K562 (cell line): ENCODE measurements at regions not wholly inside any gene's neighbourhood (a gene's known extent, or its start where the extent isn't known, plus 50 kb on each side); places are given as distances from the start of the nearest gene placed in this dataset.

Experiments
- ATAC-seq: fragments of 200-7000 bp; cut with Tn5 transposase; 3 replicates; pipeline ENCODE4 v1.9.1; 2020; ENCODE audit warnings: moderate library complexity
- BruUV-seq: library from RNA; stranded (reverse); fragments of 400-500 nt; replicated peaks from 2 replicates; lab custom pipeline; 2021; lab: Mats Ljungman, UMichigan
- CTCF ChIA-PET: fragments of 300-600 bp; formaldehyde crosslinking; extraction: SDS; loops from one replicate; lab custom pipeline; 2021; ENCODE audit warnings: low intra/inter-chr PET ratio; lab: Yijun Ruan, JAX
- POLR2A ChIA-PET: fragments of 300-600, 350-650 bp; sonication (Branson Sonifier 250); formaldehyde crosslinking; extraction: SDS; loops from one replicate; lab custom pipeline; 2021; ENCODE audit warnings: antibody characterized with exemption, inconsistent platforms; lab: Yijun Ruan, JAX
- DNase-seq, 4 experiments: peaks; one replicate each; pipeline versions ENCODE4 v3.0.0 to v3.0.0-alpha.2; 2011 to 2018; ENCODE audit warnings: low spot score in 3 of 4, mixed read lengths in 3 of 4; ENCODE audit errors: extremely low read depth in 1 of 4
- FAIRE-seq: peaks from 2 replicates; lab custom pipeline; 2011; peaks lifted over from hg19 to GRCh38; lab: Jason Lieb, UNC
- H2AFZ ChIP-seq: 2 replicates; pipeline ENCODE4 v1.6.0; 2011; ENCODE audit warnings: low read depth, low read length, control low read depth, inconsistent platforms
- H3K27ac ChIP-seq: fragments of 200-600 bp; 3 replicates; pipeline ENCODE4 v1.8.0; 2011; ENCODE audit warnings: low read depth, mild to moderate bottlenecking, control low read depth, inconsistent platforms, low read length, moderate library complexity, mixed read lengths; ENCODE audit errors: extremely low read depth
- H3K27me3 ChIP-seq, 2 experiments: fragments of 300-600 bp in 1 of 2; 2 replicates in 1 of 2; 3 replicates in 1 of 2; pipeline versions ENCODE4 v1.6.0 to v1.8.0; 2011; ENCODE audit warnings: inconsistent platforms in 2 of 2, low read length in 2 of 2, mild to moderate bottlenecking in 1 of 2, mixed read lengths in 1 of 2, moderate library complexity in 1 of 2; ENCODE audit not compliant: control insufficient read depth in 2 of 2, insufficient read depth in 2 of 2
- H3K36me3 ChIP-seq: fragments of 300-600 bp; 3 replicates; pipeline ENCODE4 v1.8.0; 2011; ENCODE audit warnings: mild to moderate bottlenecking, low read length, inconsistent platforms; ENCODE audit not compliant: control insufficient read depth, insufficient read depth
- H3K4me1 ChIP-seq, 2 experiments: fragments of 200-600 bp in 1 of 2; replicated peaks in 1 of 2; 2 replicates in 1 of 2; 3 replicates in 1 of 2; pipeline versions ENCODE4 v1.5.1 to v1.8.0; 2011; ENCODE audit warnings: inconsistent platforms in 2 of 2, low read length in 2 of 2, mild to moderate bottlenecking in 1 of 2, mixed read lengths in 1 of 2, moderate library complexity in 1 of 2; ENCODE audit not compliant: control insufficient read depth in 2 of 2, insufficient read depth in 2 of 2
- H3K4me2 ChIP-seq: 2 replicates; pipeline ENCODE4 v1.6.1; 2011; ENCODE audit warnings: low read length, control low read depth, inconsistent platforms, mixed read lengths; ENCODE audit not compliant: insufficient read depth
- H3K4me3 ChIP-seq: fragments of 200-600 bp; sonication (generic), shearing (Covaris generic); 2 replicates; pipeline ENCODE4 v1.5.1; 2016; ENCODE audit warnings: control low read depth, inconsistent platforms
- H3K79me2 ChIP-seq: fragments of 200-600 bp; 3 replicates; pipeline ENCODE4 v1.8.0; 2011; ENCODE audit warnings: low read length, inconsistent platforms; ENCODE audit not compliant: control insufficient read depth, insufficient read depth
- H3K9ac ChIP-seq, 2 experiments: 2 replicates each; pipeline versions ENCODE4 v1.6.0 to v1.6.1; 2011; ENCODE audit warnings: low read depth in 2 of 2, low read length in 2 of 2, control low read depth in 1 of 2, inconsistent platforms in 1 of 2, mild to moderate bottlenecking in 1 of 2, mixed read lengths in 1 of 2; ENCODE audit not compliant: insufficient read depth in 1 of 2
- H3K9me1 ChIP-seq: one replicate; pipeline ENCODE4 v1.6.0; 2011; ENCODE audit warnings: inconsistent platforms, mild to moderate bottlenecking, low read length, moderate library complexity; ENCODE audit not compliant: control insufficient read depth, insufficient read depth
- H3K9me3 ChIP-seq: replicated peaks from 2 replicates; pipeline ENCODE4 v1.5.1; 2011; ENCODE audit warnings: low read depth, low read length, inconsistent platforms; ENCODE audit not compliant: control insufficient read depth, insufficient read depth
- H4K20me1 ChIP-seq: replicated peaks from 2 replicates; pipeline ENCODE4 v1.6.1; 2011; ENCODE audit warnings: low read length, inconsistent platforms, mixed read lengths; ENCODE audit not compliant: control insufficient read depth, insufficient read depth
- AFF1 ChIP-seq, 2 experiments: fragments of 450-650 bp; IDR thresholded peaks; 2 replicates each; pipeline ENCODE4 v1.6.1; 2018; ENCODE audit warnings: mild to moderate bottlenecking in 2 of 2, low read depth in 1 of 2; ENCODE audit not compliant: partially characterized antibody in 2 of 2
- MCM2 ChIP-seq: fragments of 450-650 bp; IDR thresholded peaks from 2 replicates; pipeline ENCODE4 v1.6.1; 2017; ENCODE audit warnings: low read depth, mild to moderate bottlenecking
- NCOA2 ChIP-seq, 2 experiments: fragments of 450-650 bp; IDR thresholded peaks; 2 replicates each; pipeline ENCODE4 v1.6.1; 2018; ENCODE audit warnings: mild to moderate bottlenecking in 2 of 2, moderate library complexity in 1 of 2; ENCODE audit not compliant: partially characterized antibody in 2 of 2
- NR3C1 ChIP-seq: sonication (generic); formaldehyde crosslinking; IDR thresholded peaks from 2 replicates; pipeline ENCODE4 v1.8.1; 2022; ENCODE audit warnings: missing genetic modification reagents
- SIX5 ChIP-seq, 2 experiments: IDR thresholded peaks; 2 replicates each; pipeline ENCODE4 v1.6.1; 2011; ENCODE audit warnings: low read length in 2 of 2, borderline replicate concordance in 1 of 2, low read depth in 1 of 2, mild to moderate bottlenecking in 1 of 2, moderate library complexity in 1 of 2; ENCODE audit not compliant: insufficient read depth in 1 of 2
- ZBTB26 ChIP-seq: fragments of 450-650 bp; formaldehyde crosslinking; IDR thresholded peaks from 2 replicates; pipeline ENCODE4 v1.4.0; 2022; ENCODE audit warnings: missing genetic modification characterization
- ZFP36 ChIP-seq: fragments of 150-350 bp; IDR thresholded peaks from 2 replicates; pipeline ENCODE4 v1.6.1; 2018; ENCODE audit warnings: low read length, low read depth; ENCODE audit not compliant: partially characterized antibody
- ZNF12 ChIP-seq: sonication (generic); formaldehyde crosslinking; IDR thresholded peaks from 2 replicates; pipeline ENCODE4 v1.4.0; 2020; ENCODE audit warnings: mild to moderate bottlenecking, missing genetic modification reagents
- ZNF354B ChIP-seq: fragments of 250-450 bp; sonication (Bioruptor Pico); IDR thresholded peaks from 2 replicates; pipeline ENCODE4 v1.4.0; 2020
- ZNF431 ChIP-seq: sonication (generic); formaldehyde crosslinking; IDR thresholded peaks from 2 replicates; pipeline ENCODE4 v1.8.0; 2022; ENCODE audit warnings: mild to moderate bottlenecking, missing genetic modification reagents
- ZNF518B ChIP-seq: fragments of 250-450 bp; sonication (Bioruptor Pico); IDR thresholded peaks from 2 replicates; pipeline ENCODE4 v1.5.0; 2021; ENCODE audit warnings: mild to moderate bottlenecking, moderate library complexity
- ZSCAN32 ChIP-seq: fragments of 450-650 bp; formaldehyde crosslinking; IDR thresholded peaks from 2 replicates; pipeline ENCODE4 v1.4.0; 2020; ENCODE audit warnings: mild to moderate bottlenecking, moderate library complexity
- WGBS: fragments of 100-300 bp; shearing (Covaris generic); methylation state at CpG from one replicate; pipeline ENCODE4 v1.1.6; 2016; ENCODE audit warnings: low coverage, mixed read lengths; ENCODE audit not compliant: insufficient coverage; ENCODE audit errors: missing lambda C conversion rate; 5-methylcytosine and 5-hydroxymethylcytosine counted together
- in situ Hi-C: fragments of 300-500 bp; cut with MboI; formaldehyde crosslinking; loops from 4 replicates; pipeline ENCODE4 v1.15.0; 2018; ENCODE audit warnings: inconsistent platforms, mixed read lengths
- intact Hi-C: fragments of 100-400 bp; cut with micrococcal nuclease; formaldehyde crosslinking; loops from 2 replicates; pipeline ENCODE4 v1.14.2; 2022
- TF ChIP-seq, protein P1 (sequence below): sonication (generic); formaldehyde crosslinking; IDR thresholded peaks from 2 replicates; pipeline ENCODE4 v1.8.0; 2022; ENCODE audit warnings: mild to moderate bottlenecking, missing genetic modification reagents

- Histone ChIP-seq H4K20me1 (no peaks in the 10 kb centered on the region), H3K4me2 (no peak overlapping the region), H3K9ac (no peak overlapping the region), H2AFZ (no peak overlapping the region), H3K27me3 (no peaks in the 10 kb centered on the region), H3K79me2 (no peaks in the 10 kb centered on the region), H3K9me3 (no peaks in the 10 kb centered on the region), H3K27ac (no peak overlapping the region), H3K9me1 (no peaks in the 10 kb centered on the region), H3K36me3 (no peaks in the 10 kb centered on the region), H3K4me1 (no peaks in the 10 kb centered on the region), H3K4me3 (no peak overlapping the region)
- in situ Hi-C loops (no loop called here), intact Hi-C loops (no loop called here)
- ChIA-PET CTCF (no interaction called here), POLR2A (no interaction called here)
- BruUV-seq = no TSS peak
- no peak for FAIRE-seq
- no peak for DNase-seq
- no peak for ATAC-seq
- 0% methylated on average over 6 of the region's 6 CpGs for WGBS
- TF ChIP-seq AFF1 (IDR thresholded peaks at IDR 0.05; ENCODE audit: low read depth in 1 of 2, partially characterized antibody in 2 of 2) (no peak), ZNF431 (CRISPR knock-in tag) (no peak), ZSCAN32 (CRISPR knock-in tag) (no peak), MCM2 (no peak), ZFP36 (no peak), ZBTB26 (CRISPR knock-in tag) (no peak), ZNF518B (CRISPR knock-in tag) (no peak), SIX5 (IDR thresholded peaks at IDR 0.05; ENCODE audit: borderline replicate concordance in 1 of 2, insufficient read depth in 1 of 2, low read depth in 1 of 2, low read length in 2 of 2) (no peak), ZNF12 (CRISPR knock-in tag) (no peak), NCOA2 (IDR thresholded peaks at IDR 0.05; ENCODE audit: partially characterized antibody in 2 of 2) (no peak), ZNF354B (CRISPR knock-in tag) (no peak), NR3C1 (CRISPR knock-in tag) (no peak)
- TF ChIP-seq, protein P1, sequence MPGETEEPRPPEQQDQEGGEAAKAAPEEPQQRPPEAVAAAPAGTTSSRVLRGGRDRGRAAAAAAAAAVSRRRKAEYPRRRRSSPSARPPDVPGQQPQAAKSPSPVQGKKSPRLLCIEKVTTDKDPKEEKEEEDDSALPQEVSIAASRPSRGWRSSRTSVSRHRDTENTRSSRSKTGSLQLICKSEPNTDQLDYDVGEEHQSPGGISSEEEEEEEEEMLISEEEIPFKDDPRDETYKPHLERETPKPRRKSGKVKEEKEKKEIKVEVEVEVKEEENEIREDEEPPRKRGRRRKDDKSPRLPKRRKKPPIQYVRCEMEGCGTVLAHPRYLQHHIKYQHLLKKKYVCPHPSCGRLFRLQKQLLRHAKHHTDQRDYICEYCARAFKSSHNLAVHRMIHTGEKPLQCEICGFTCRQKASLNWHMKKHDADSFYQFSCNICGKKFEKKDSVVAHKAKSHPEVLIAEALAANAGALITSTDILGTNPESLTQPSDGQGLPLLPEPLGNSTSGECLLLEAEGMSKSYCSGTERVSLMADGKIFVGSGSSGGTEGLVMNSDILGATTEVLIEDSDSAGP (CRISPR knock-in tag) = no peak
Measured at GRCh38 chr12:58655375-58655774, 264.9 kb downstream of the LRIG3 start.
